ENCODE measurements at regions not wholly inside any gene's neighbourhood (a gene's known extent, or its start where the extent isn't known, plus 50 kb on each side); places are given as distances from the start of the nearest gene placed in this dataset.
"Not testable (repeated sequence)": the region's sequence is repeated elsewhere in the genome, so short reads cannot be mapped to it uniquely, and the experiment has no call there.

DNA sequence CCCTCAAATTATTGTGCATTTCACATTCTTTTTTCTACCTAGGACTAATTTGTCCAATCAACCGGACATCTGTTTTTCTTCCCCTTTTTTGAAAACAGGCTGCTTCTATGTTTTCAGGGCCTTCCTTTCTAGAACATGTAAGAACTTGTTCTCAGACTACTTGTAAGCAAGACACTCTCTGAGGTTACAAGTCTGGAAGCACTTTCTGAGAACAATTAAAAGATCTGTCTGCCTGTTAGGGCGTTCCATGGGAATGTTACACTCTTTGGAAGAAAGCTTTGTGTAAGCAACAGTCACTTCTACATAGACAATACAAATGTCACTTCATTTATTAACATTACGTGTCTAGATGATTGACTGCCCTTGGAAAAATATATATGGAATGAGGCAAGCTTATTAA, 50.9 kb upstream of the HSPB3 start:
- no peak for DNase-seq (ENCODE audit: low spot score)

DNA sequence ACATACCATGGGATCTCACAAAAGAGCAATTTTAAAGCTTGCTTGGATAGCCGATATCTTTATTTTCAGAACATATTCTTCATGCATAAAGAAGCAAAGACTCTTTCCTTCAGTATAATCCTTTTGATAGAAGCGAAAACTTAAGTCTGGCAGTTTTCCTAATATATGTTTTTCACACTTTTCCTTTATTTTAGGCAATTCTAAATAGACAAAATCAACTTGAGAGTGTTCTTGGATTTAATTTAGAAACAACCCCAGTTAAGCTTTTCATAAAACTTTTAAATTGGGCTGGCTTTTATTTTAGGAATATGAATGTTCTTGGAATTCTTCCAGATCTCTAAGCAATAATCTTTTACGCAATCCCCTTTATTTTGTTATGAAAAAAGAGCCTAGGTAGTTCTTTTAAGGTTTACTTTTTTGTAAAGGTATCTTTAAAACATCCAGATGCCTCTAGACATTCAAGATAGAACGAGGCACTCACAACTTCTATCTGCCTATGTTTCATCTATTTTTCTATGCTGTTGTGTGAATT, 51.5 kb upstream of the HSPB3 start:
- no peak for DNase-seq (ENCODE audit: low spot score)

DNA sequence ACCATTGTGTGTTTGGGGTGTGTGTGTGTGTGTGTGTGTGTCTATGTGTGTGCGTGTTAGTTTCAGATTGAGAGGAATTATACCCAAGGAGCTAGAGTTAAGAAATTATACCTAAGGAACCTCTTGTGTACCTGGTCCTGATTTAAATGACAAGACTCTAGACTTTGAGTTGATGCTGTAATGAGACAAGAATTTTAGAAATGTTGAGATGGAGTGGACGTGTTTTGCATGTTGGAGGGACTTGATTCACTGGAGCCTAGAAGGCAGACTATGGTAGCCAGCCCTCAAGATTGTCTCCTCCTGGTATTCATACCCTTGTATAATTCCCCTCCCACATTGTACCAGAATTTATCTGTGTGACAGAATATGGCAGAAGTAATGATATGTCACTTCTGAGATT, 52.4 kb upstream of the HSPB3 start:
- DNase-seq (ENCODE audit: low spot score): peak; percentile 11

DNA sequence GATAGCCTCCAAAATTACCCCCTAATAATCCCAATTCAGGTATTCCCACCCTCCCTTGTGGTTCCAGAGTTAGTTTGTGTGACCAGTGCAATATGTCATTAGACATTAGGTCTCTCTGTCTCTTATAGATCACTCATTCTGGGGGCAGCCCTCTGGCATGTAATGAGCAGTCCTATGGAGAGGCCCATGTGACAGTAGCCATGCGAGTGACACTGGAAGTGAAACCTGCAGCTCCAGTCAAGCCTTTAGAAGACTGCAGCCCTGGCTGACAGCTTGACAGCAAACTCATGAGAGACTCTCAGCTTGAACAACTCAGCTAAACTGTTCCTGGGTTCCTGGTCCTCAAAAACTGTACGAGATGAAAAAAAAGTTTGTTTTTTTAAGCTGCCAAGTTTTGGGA, 54.0 kb upstream of the HSPB3 start:
- DNase-seq (ENCODE audit: low spot score): no peak

DNA sequence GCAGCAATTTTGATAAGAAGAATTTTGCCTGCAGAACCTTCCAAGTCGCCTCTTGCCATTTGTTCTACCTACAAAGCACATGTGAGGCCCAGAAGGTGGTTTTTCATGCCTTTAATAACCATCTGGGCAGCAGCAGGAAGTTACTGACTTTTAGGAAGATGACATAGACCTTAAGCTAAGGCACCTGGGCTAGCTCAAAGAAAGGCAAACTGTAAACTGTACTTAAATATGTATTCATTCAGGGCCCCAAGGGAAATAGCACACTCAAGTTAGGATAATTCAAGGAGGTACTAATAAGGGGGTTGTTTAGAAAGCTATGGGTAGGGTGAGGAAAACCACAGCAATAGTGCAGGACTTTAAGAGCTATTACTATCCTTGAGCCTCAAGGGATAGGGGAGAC, 57.3 kb upstream of the HSPB3 start:
- DNase-seq (ENCODE audit: low spot score): no peak

DNA sequence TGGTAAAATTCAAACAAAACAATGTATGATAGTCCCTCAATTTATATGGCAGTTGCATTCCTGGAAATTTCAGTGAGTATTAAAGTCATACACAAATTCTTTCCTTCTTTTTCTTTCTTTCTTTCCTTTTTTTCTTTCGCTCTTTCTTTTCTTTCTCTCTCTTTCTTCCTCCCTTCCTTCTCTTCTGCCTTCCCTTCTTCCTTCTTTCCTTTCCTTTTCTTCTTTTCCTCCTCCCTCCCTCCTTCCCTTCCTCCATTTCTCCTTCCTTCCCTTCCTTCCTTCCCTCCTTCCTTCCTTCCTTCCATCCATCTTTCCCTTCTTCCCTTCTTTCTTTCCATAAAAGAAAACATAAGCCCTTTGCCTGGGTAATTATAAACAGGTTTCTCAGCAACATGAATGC, 58.1 kb upstream of the HSPB3 start:
- DNase-seq (ENCODE audit: low spot score): no peak

DNA sequence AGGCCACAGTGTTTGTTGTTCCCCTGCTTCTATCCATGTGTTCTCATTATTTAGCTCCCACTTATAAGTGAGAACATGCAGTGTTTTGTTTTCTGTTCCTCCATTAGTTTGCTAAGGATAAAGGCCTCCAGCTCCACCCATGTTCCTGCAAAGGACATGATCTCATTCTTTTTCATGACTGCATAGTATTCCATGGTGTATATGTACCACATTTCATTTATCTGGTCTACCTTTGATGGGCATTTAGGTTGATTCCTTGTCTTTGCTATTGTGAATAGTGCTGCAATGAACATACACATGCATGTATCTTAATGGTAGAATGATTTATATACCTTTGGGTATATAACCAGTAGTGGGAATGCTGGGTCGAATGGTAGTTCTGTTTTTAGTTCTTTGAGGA, 62.5 kb upstream of the HSPB3 start:
- DNase-seq (ENCODE audit: low spot score): not testable (repeated sequence)

DNA sequence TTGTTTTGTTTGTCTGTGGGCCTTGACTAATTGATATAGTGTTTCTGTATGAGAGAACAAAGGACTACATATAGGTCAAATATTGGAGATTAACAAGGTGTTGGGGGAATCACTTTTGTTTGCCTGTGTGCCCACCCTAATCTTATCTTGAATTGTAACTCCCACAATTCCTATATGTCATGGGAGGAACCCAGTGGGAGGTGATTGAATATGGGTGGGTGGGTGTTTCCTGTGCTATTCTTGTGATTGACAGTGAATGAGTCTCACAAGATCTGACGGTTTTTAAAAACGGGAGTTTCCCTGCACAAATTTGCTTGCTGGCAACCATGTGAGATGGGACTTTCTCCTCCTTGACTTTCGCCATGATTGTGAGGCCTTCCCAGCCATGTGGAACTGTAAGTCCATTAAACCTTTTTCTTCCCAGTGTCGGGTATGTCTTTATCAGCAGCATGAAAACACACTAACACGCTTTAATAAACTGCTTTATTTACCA, 64.9 kb upstream of the HSPB3 start:
- peak; percentile 19 for DNase-seq (ENCODE audit: low spot score)

DNA sequence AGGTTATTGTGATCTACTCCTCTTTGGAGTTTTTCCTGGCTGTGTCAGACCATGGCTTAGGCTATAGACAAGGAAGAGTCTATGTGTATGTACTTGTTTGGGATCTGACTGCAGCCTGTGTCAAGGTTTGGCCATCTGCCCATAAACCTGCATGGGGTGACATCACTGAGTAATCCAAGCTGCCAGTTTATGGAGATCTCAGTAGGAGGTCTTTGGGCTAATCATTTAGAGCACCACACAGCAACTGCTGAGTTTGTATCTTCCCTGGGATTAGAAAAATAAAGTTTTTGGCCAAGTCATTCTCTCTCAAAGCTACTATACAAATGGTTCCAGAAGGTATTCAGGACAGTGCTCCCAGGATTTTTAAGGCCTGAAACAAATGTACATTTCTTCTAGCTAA, 65.5 kb upstream of the HSPB3 start:
- peak; percentile 98 for DNase-seq (ENCODE audit: low spot score)

DNA sequence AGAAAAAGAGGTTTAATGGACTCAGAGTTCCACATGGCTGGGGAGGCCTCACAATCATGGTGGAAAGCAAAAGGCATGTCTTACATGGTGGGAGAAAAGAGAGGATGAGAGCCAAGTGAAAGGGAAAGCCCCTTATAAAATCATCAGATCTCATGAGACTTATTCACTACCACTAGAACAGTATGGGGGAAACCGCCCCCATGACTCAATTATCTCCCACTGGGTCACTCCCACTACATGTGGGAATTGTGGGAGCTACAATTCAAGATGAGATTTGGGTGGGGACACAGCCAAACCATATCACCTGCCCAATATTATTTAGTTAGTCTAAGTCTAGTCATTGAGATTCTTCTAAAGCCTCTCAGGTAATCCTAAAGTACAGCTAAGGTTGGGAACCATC, 66.1 kb upstream of the HSPB3 start:
- DNase-seq (ENCODE audit: low spot score): peak; percentile 46

DNA sequence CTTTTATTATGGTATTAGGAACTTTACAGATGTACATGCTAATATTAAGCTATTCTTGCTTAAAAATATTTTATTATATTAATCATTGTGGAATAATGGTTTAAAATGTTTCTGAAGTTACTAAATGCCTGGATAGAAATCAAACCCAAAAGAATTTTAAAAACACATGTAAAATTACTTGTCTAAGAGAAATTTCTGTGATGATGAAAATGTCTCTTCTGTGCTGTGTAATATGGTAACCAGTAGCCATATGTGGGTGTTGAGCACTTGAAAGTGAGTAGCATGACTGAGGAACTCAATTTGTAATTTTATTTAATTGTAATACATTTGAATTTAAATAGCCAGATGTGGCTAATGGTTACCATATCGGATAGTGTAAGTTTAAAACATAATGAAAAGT, 66.7 kb upstream of the HSPB3 start:
- no peak for DNase-seq (ENCODE audit: low spot score)

DNA sequence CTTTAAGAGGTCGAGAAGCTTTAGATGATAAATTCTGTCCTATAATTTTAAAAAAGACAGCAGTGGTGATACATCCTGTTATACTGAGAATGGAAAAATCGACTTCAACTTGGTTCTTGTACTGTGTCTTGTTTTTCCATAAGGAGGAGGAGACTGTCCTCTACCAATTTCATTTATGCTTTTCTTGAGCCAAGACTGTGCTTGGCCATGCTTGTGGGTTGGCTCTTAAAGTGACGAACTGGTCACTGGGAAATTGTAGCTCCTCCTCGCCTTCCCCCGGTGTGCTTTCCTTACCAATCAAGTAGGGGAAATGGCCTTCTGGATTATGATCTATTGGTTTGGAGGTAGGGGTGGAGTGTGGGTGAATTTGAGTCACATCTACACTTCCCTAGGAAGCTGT, 67.1 kb upstream of the HSPB3 start:
- DNase-seq (ENCODE audit: low spot score): no peak

DNA sequence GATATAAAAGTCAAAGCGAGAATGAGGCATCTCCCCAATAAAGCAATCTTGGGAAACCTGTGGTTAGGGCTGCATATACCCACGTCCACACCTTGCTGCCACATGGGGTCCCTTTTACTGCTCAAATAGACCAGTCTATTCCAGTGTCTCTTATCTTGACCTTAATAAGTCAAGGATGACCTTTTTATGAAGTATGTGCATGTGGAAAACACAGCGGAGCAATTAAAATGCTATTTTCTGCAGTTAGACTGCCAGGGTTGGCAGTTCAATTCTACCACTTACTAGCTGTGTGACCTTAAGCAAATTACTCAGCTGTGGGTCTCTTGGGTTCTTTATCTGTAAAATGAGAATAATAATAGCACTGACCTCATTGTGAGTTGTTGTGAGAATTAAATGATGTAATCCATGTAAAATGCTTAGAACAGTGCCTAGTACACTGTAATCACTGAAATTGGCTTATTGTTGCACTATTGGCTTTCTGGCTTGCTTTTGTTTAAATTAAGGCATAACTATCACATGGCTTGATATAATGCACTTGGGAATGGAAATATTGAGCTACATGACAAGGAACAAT, 67.8 kb upstream of the HSPB3 start:
- peak; percentile 17 for DNase-seq (ENCODE audit: low spot score)

DNA sequence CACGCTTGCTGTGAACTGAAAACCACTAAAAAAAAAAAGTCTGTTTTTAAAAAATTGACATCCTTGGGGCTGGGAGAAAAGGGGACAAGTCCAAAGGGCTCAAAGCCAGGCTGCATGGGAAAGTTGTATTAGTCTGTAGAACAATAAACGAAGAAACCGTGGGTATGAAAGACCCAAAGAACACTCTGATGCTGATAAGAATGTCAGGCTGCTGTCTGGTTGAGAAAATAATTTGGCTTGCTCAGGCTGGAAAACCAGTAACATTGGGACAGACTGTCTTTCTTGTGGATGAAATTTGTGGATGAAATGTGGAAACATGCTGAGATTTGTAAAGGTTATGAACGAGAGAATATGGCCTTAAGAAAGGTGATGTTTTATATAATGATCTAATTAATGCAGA, 68.5 kb upstream of the HSPB3 start:
- DNase-seq (ENCODE audit: low spot score): no peak

DNA sequence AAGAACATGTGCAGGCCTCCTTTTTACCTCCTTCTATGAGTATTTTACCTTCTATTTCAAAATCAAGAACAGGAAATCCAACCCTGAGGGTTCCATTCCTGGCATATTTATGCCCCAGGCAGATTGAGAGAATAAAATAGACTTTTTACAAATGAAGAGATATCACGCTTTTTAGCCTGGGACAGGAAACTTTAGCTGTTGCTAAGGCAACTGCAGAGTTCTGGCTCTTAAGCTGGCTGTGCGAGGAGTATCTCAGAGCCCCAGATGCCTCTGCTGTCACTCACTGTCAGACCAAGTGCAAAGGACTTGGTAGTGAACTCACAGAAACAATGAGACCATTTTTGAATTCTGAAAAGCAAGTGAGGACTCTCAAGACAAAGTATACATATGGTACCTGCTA, 69.5 kb upstream of the HSPB3 start:
- no peak for DNase-seq (ENCODE audit: low spot score)

DNA sequence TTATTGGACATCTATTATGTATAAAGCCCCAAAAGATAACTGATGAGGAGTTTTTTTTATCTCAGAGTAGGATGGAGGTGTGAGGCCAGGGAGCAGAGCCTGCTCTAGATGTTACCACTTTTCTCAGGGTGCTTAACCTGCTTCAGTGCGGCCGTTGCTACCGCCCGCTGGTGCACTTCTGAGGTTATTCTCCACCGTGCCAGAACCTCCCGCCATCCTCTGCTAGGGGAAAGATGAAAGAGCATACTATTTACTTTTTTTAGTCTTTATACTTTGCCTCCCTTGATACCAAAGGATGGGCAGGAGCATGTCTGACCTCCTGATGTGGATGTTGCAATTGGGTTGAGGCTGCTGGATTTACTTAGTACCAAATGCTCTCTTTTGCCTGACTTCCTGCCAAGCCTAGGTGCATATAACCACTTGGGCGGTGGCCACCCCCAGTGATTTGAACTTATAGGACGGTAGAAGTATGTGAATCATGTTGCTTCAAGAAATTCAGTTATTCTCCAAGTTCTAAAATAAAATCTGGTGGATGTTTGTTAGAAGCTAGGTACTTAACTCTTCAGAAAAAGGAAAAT, 71.1 kb upstream of the HSPB3 start:
- no peak for DNase-seq (ENCODE audit: low spot score)

DNA sequence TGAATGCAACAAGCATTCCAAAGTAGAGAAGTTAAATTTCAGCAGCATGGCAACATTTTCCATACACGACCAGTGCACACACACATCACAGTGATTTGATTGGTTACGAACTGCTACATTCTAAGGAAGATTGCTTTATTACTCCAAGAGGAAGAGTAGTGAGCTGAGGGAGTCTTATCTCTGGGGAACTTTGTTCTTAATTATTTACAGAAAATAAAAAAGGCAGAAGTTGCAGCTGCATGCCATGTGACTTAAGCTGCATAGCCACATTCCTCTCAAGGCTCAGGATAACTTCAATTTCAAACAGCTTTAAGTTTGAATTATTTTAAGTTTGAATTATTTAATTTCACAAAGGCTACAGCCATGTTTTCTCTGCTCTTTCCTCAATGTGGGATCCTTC, 71.6 kb upstream of the HSPB3 start:
- no peak for DNase-seq (ENCODE audit: low spot score)

DNA sequence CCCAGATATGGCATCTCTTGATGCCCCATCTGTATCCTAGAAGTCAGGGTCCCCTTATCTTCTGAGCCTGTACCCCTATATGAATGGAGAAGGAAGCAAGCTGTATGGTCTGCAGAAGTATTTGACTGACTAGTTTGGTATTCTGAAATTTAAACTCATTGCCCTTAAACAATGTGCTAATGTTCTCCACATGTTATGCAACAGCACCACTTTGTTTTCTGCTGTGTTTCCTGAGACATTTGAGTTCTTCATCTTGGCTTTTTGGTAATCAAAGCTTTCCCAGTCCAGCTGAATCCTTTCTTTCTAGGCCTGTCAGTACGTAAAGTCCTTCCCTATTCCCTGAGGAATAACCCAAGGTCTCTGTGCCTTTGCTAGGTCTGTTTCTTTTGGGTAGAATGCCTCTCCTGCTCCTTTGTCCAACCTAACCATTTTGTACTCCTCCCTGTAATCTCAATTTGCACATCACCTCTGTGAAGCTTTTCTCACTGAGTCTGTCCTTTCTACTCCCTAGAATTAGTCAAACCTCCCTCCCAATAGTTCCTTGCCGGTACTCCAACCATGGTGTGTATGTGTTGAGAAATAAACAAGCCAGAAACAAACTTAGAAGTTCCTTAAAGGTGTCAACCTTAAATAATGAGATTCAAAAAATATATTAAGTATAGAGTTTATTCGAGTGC, 72.1 kb upstream of the HSPB3 start:
- DNase-seq (ENCODE audit: low spot score): no peak

DNA sequence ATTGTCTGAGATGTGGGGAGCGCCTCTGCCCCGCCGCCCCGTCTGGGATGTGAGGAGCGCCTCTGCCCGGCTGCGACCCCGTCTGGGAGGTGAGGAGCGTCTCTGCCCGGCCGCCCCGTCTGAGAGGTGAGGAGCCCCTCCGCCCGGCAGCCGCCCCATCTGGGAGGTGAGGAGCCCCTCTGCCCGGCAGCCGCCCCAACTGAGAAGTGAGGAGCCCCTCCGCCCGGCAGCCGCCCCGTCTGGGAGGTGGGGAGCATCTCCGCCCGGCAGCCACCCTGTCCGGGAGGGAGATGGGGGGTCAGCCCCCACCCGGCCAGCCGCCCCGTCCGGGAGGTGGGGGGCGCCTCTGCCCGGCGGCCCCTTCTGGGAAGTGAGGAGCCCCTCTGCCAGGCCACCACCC, 70.9 kb upstream of the ARL15 start:
- not testable (repeated sequence) for DNase-seq (ENCODE audit: low spot score)

DNA sequence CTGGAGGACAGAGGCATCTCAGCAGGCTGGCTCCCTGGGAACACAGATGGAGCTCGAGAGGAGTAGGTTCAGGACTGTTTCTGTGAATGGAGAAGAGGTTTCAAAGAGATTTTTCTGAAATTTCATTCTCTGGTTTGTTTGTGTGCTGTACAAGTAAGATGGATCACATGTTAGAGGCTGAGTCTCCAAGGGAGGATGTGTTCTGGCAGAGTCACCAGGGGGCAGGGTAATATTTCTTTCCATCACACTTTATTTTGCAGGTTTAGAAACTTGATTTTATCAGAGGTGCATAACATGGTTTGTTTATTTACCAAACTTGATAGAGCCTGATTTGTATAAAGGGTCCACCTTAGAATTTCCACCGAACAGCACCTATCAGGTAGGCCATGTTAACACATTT, 69.2 kb upstream of the ARL15 start:
- DNase-seq (ENCODE audit: low spot score): no peak

DNA sequence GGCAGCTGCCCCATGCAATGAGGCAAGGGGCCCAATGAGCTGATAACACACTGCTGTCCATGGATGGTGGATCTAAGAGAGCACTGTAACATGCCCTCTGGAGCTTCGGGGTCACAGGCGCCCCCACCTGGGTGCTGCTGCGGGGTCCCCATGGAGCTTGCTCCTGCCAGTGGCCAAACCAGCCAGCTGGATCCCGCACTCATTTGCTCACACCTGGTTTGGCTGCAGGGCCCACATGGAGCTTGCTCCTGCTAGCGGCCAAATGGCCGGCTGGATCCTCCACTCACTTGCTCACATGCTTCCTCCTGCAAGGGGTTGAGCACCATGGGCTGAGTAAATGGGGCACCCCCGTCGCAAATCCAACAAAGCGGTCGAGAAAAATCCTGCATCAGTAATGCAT, 68.3 kb upstream of the ARL15 start:
- no peak for DNase-seq (ENCODE audit: low spot score)

DNA sequence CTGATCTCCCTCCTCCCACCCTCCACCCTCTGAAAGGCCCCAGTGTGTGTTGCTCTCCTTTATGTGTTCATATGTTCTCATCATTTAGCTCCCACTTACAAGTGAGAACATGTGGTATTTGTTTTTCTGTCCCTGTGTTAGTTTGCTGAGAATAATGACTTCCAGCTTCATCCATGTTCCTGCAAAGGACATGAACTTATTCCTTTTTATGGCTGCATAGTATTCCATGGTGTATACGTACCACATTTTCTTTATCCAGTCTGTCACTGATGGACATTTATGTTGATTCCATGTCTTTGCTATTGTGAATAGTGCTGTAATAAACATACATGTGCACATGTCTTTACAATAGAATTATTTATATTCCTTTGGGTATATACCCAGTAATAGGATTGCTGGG, 67.0 kb upstream of the ARL15 start:
- not testable (repeated sequence) for DNase-seq (ENCODE audit: low spot score)

DNA sequence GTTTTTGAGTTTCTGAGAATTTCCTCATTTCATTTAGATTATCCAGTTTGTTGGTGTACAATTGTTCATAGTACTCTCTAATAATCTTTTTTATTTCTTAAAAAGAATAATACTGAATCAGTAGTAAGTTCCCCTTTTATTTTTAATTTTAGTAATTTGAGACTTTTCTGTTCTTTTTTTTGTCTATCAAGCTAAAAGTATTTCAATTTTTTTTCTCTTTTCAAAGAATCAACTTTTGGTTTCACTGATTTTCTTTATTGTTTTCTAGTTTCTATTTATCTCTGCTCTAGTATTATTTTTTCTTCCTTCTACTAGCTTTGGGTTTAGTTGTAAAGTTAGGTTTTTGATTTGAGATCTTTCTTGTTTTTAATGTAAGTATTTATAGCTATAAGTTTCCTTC, 60.6 kb upstream of the ARL15 start:
- no peak for DNase-seq (ENCODE audit: low spot score)

DNA sequence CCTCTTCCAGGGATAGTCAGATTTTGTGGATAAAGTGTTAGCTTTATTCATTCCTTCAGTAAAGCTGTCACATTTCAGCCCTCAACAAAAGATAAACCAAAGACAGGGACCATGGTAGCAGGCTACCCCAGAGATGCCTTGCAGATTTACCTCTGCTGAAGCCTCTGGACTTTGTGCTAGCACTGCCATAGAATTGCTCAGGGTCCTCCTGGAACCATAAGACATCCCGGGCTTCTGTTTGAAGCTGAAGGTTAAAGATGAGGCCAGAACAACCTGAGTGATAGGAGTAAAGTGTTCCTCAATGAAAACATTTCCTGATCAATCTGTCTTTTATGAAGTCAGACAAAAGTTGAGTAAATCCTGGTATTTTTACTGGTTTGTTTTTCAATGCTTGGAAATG, 57.5 kb upstream of the ARL15 start:
- no peak for DNase-seq (ENCODE audit: low spot score)

Measured in kidney tubule cell (primary cell).